ENCODE measurements at regions not wholly inside any gene's neighbourhood (a gene's known extent, or its start where the extent isn't known, plus 50 kb on each side); places are given as distances from the start of the nearest gene placed in this dataset.

DNA sequence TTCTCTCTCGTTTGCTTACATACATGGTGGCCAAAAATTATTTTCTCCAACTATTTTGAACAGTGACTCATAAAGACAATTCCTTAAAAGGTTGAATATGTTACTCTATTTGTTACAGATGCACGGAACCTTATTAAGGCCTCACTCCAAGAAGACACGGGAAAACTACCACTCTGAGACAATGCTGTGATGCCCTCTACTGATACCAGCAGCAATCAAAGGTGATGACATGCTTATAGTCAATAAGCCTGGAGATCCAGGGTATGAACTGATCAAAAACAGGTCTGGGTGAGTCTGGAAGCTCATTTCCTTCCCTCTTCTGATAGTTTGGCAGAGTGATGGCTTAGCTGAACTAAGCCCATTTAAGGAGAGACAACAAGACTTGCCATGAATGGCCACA, 563.0 kb downstream of the LRRIQ3 start:
- H2AFZ ChIP-seq (ENCODE audit: low read depth, low read length): no peak overlapping the region
- H3K4me1 ChIP-seq (ENCODE audit: control insufficient read depth, extremely low read depth, insufficient read depth, low read length): no peaks in the 10 kb centered on the region
- H3K9me1 ChIP-seq (replicated peaks; ENCODE audit: control insufficient read depth, extremely low read depth, insufficient read depth, low read length): no peaks in the 10 kb centered on the region
- BruUV-seq (replicated peaks): no TSS peak
- no peak overlapping the region for H3K9ac ChIP-seq (replicated peaks; ENCODE audit: extremely low read depth, insufficient read depth, low read length)
- dilution Hi-C loops (cut with MboI; ENCODE audit: extremely low pct_ligation_motif_present, low sequenced_read_pairs): no loop called here
- no peak for FAIRE-seq
- H3K27me3 ChIP-seq (ENCODE audit: control insufficient read depth in 2 of 2, insufficient read depth in 2 of 2, low read length in 2 of 2): no peaks in the 10 kb centered on the region
- CTCF ChIA-PET: no interaction called here
- no peak overlapping the region for H3K4me3 ChIP-seq (replicated peaks in 1 of 3; ENCODE audit: insufficient read depth in 1 of 3, low read depth in 1 of 3, low read length in 3 of 3)
- no peaks in the 10 kb centered on the region for H3K36me3 ChIP-seq (ENCODE audit: control insufficient read depth in 2 of 2, extremely low read depth in 1 of 2, insufficient read depth in 2 of 2, low read length in 2 of 2)
- no peak for TF ChIP-seq JUN (IDR thresholded peaks at IDR 0.05; ENCODE audit: borderline replicate concordance, insufficient read depth, insufficient read length, low read depth)
- no peak for TF ChIP-seq MAX (IDR thresholded peaks at IDR 0.05; ENCODE audit: insufficient read depth, insufficient read length)
- no peak for TF ChIP-seq MYC (IDR thresholded peaks at IDR 0.05; ENCODE audit: low read depth, low read length)
- no peak for TF ChIP-seq POLR2AphosphoS5 (IDR thresholded peaks at IDR 0.05; ENCODE audit: insufficient read depth, low read depth, low read length)
- TF ChIP-seq FOS (IDR thresholded peaks at IDR 0.05; ENCODE audit: borderline replicate concordance, insufficient read depth, low read length): no peak
- TF ChIP-seq POLR2A (IDR thresholded peaks at IDR 0.05; ENCODE audit: low read depth, low read length): no peak
- no peak for TF ChIP-seq EZH2 (IDR thresholded peaks at IDR 0.05; ENCODE audit: borderline replicate concordance, low read depth, low read length, severe bottlenecking)
- TF ChIP-seq GATA2 (IDR thresholded peaks at IDR 0.05; ENCODE audit: insufficient read depth, insufficient read length, low read depth, low read length): no peak
- TF ChIP-seq CTCF (IDR thresholded peaks at IDR 0.05; ENCODE audit: extremely low read depth in 1 of 2, insufficient read depth in 1 of 2, low read depth in 1 of 2, low read length in 2 of 2): no peak
- no peaks in the 10 kb centered on the region for H3K79me2 ChIP-seq (ENCODE audit: control insufficient read depth, insufficient read depth, low read length)
- no peaks in the 10 kb centered on the region for H3K9me3 ChIP-seq (replicated peaks; ENCODE audit: control insufficient read depth, insufficient read depth, low read length)
- intact Hi-C loops (cut with micrococcal nuclease): no loop called here
- no peaks in the 10 kb centered on the region for H4K20me1 ChIP-seq (replicated peaks; ENCODE audit: control insufficient read depth, extremely low read depth, insufficient read depth, low read length)
- DNase-seq (ENCODE audit: low read depth, low spot score): peak; percentile 12
- POLR2A ChIA-PET: no interaction called here
- no peak overlapping the region for H3K4me2 ChIP-seq (ENCODE audit: insufficient read depth, low read length)
- no peak overlapping the region for H3K27ac ChIP-seq (ENCODE audit: insufficient read depth, low read depth, low read length)

Data from endothelial cell of umbilical vein (primary cell).